ENCODE measurements at regions not wholly inside any gene's neighbourhood (a gene's known extent, or its start where the extent isn't known, plus 50 kb on each side); places are given as distances from the start of the nearest gene placed in this dataset.

DNA sequence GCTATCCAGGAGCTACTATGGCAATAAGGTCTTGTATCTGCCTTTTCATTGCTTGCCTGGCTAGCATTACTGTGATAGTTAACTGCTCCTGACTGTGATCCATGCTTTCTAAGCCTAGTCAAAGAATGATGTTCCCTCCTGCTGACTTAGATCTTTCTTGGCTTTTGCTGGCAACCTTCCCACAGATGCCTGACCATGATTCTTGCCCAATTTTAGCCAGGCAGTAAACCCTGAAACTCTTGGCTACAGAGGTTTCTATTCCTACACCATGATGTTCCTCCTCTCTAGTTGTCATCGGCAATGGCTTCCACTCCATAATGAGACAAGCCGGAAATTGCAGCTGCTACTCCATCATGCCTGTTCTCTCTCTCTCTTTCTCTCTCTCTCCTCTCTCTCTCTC, 238.1 kb downstream of the HAO1 start (continued):
- TF ChIP-seq SNAPC2 (CRISPR knock-in tag; IDR thresholded peaks at IDR 0.05): no peak

GRCh38 chr20:7703551-7703961, 236.7 kb downstream of the HAO1 start:
- Histone ChIP-seq H3K9ac (ENCODE audit: insufficient read depth, low read depth, low read length) (no peak overlapping the region), H3K27ac (ENCODE audit: extremely low read length, insufficient read depth, low read length) (no peak overlapping the region), H3K9me3 (ENCODE audit: low read length) (no peaks in the 10 kb centered on the region), H2AFZ (ENCODE audit: low read length) (no peak overlapping the region), H3K27me3 (ENCODE audit: control insufficient read depth in 1 of 2, insufficient read depth in 2 of 2, low read length in 2 of 2) (no peaks in the 10 kb centered on the region), H3K79me2 (ENCODE audit: insufficient read depth, low read length) (no peaks in the 10 kb centered on the region), H3K36me3 (replicated peaks in 1 of 2; ENCODE audit: control insufficient read depth in 1 of 2, insufficient read depth in 2 of 2, low read length in 2 of 2) (no peaks in the 10 kb centered on the region), H3K4me3 (replicated peaks in 1 of 3; ENCODE audit: insufficient read depth in 1 of 3, low read depth in 2 of 3, low read length in 3 of 3) (no peak overlapping the region), H3K4me2 (ENCODE audit: low read depth, low read length) (no peak overlapping the region), H3K4me1 (ENCODE audit: insufficient read depth, low read length) (no peaks in the 10 kb centered on the region), H4K20me1 (ENCODE audit: insufficient read depth, low read length) (no peaks in the 10 kb centered on the region)
- ATAC-seq (no peak), DNase-seq (ENCODE audit: low spot score) (no peak), FAIRE-seq (no peak)
- WGBS (ENCODE audit: low lambda C conversion rate): 5% methylated on average over 4 of the region's 4 CpGs
- intact Hi-C loops (cut with micrococcal nuclease; ENCODE audit: unreplicated experiment): no loop called here
- CTCF ChIA-PET (ENCODE audit: low intra/inter-chr PET ratio, low total read pairs): no interaction called here
- in situ Hi-C loops (cut with HindIII; ENCODE audit: extremely low pct_ligation_motif_present, low pct_unique_long_range_greater_than_20kb): no loop called here
- TF ChIP-seq ZFYVE20 (CRISPR knock-in tag; IDR thresholded peaks at IDR 0.05; ENCODE audit: borderline replicate concordance, low read depth) (no peak), BCL3 (CRISPR knock-in tag; IDR thresholded peaks at IDR 0.05) (no peak), ZNF510 (CRISPR knock-in tag; IDR thresholded peaks at IDR 0.05; ENCODE audit: low read depth) (no peak), ZSCAN9 (CRISPR knock-in tag; IDR thresholded peaks at IDR 0.05; ENCODE audit: borderline replicate concordance) (no peak), AHR (CRISPR knock-in tag; IDR thresholded peaks at IDR 0.05) (no peak), AKAP8 (CRISPR knock-in tag; IDR thresholded peaks at IDR 0.05) (no peak), HMGXB3 (CRISPR knock-in tag; IDR thresholded peaks at IDR 0.05; ENCODE audit: borderline replicate concordance) (no peak), CAMTA2 (CRISPR knock-in tag; IDR thresholded peaks at IDR 0.05; ENCODE audit: borderline replicate concordance) (no peak), ETV5 (CRISPR knock-in tag; IDR thresholded peaks at IDR 0.05; ENCODE audit: borderline replicate concordance) (no peak), MTF1 (CRISPR knock-in tag; IDR thresholded peaks at IDR 0.05) (no peak), ZNF337 (CRISPR knock-in tag; IDR thresholded peaks at IDR 0.05; ENCODE audit: borderline replicate concordance, low read depth) (no peak)
- TF ChIP-seq, protein P1, sequence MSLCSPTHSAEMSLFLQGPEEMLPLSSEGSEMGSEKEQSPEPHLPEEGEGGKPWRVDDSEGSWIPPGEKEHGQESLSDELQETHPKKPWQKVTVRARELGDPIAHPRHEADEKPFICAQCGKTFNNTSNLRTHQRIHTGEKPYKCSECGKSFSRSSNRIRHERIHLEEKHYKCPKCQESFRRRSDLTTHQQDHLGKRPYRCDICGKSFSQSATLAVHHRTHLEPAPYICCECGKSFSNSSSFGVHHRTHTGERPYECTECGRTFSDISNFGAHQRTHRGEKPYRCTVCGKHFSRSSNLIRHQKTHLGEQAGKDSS (CRISPR knock-in tag; IDR thresholded peaks at IDR 0.05; ENCODE audit: borderline replicate concordance, low read depth): no peak
- POLR2A ChIA-PET: no interaction called here
- no TSS peak for BruUV-seq (replicated peaks)
